Nephron (organoid): ENCODE measurements at regions not wholly inside any gene's neighbourhood (a gene's known extent, or its start where the extent isn't known, plus 50 kb on each side); places are given as distances from the start of the nearest gene placed in this dataset.

Experiments used
- H3K27ac Mint-ChIP-seq, 3 experiments: 2 replicates each; pipeline ENCODE4 v1.8.0; 2020; ENCODE audit warnings: mixed read lengths in 3 of 3, mild to moderate bottlenecking in 2 of 3, moderate library complexity in 1 of 3
- H3K27me3 Mint-ChIP-seq: 2 replicates; pipeline ENCODE4 v1.8.0; 2021; ENCODE audit warnings: low read depth, mild to moderate bottlenecking, moderate library complexity, mixed read lengths
- H3K36me3 Mint-ChIP-seq: 2 replicates; pipeline ENCODE4 v1.8.0; 2020; ENCODE audit warnings: low read depth, mixed read lengths
- H3K4me1 Mint-ChIP-seq: 2 replicates; pipeline ENCODE4 v1.8.0; 2020; ENCODE audit warnings: mixed read lengths
- H3K4me3 Mint-ChIP-seq, 3 experiments: 2 replicates each; pipeline ENCODE4 v1.8.0; 2020; ENCODE audit warnings: mild to moderate bottlenecking in 3 of 3, mixed read lengths in 3 of 3, moderate library complexity in 2 of 3
- H3K9me3 Mint-ChIP-seq: 2 replicates; pipeline ENCODE4 v1.8.0; 2020; ENCODE audit warnings: mixed read lengths
- CTCF ChIP-seq, 3 experiments: fragments of 200-600 bp; sonication (generic); IDR thresholded peaks; one replicate each; pipeline ENCODE4 v1.5.0; 2021; ENCODE audit warnings: antibody characterized with exemption in 3 of 3; ENCODE audit not compliant: unreplicated experiment in 3 of 3

- H3K27ac Mint-ChIP-seq: no peak overlapping the region
- H3K27me3 Mint-ChIP-seq: no peaks in the 10 kb centered on the region
- no peak for TF ChIP-seq CTCF (IDR thresholded peaks at IDR 0.05; ENCODE audit: unreplicated experiment in 3 of 3)
- peaks cover 12% of the 10 kb centered on the region for H3K9me3 Mint-ChIP-seq
- H3K36me3 Mint-ChIP-seq: no peaks in the 10 kb centered on the region
- no peak overlapping the region for H3K4me3 Mint-ChIP-seq
- H3K4me1 Mint-ChIP-seq: no peaks in the 10 kb centered on the region
These were observed 121.1 kb upstream of the PPP2R3A start for GRCh38 chr3:135844386-135844785.

GRCh38 chr3:135848051-135848450 is 117.5 kb upstream of the PPP2R3A start:
- Mint-ChIP-seq H3K4me1 (no peaks in the 10 kb centered on the region), H3K27me3 (no peaks in the 10 kb centered on the region), H3K4me3 (no peak overlapping the region), H3K36me3 (no peaks in the 10 kb centered on the region), H3K27ac (no peak overlapping the region), H3K9me3 (peaks cover 12% of the 10 kb centered on the region)
- TF ChIP-seq CTCF (IDR thresholded peaks at IDR 0.05; ENCODE audit: unreplicated experiment in 3 of 3): no peak

DNA sequence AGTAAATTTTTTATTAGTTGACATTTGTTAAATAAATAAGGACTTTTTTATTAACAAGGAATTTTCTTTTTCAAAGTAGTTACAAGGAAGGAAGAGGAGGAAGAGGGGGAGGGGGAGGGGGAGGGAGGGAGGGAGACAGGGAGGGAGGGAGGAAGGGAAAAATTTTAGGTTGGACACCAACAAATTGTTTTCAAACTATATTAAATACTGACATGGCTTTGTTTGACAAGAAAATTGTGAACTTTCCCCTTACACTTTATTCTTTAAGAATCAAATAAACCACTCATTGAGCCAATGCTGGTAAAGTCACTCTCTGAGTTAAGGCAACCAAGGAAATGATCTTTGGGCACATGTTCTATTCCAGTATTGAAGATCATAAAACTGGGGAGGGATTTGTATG is 115.7 kb upstream of the PPP2R3A start:
- H3K36me3 Mint-ChIP-seq: no peaks in the 10 kb centered on the region
- peaks cover 12% of the 10 kb centered on the region for H3K9me3 Mint-ChIP-seq
- no peaks in the 10 kb centered on the region for H3K4me1 Mint-ChIP-seq
- no peak overlapping the region for H3K4me3 Mint-ChIP-seq
- no peak overlapping the region for H3K27ac Mint-ChIP-seq
- no peak for TF ChIP-seq CTCF (IDR thresholded peaks at IDR 0.05; ENCODE audit: unreplicated experiment in 3 of 3)
- H3K27me3 Mint-ChIP-seq: no peaks in the 10 kb centered on the region

DNA sequence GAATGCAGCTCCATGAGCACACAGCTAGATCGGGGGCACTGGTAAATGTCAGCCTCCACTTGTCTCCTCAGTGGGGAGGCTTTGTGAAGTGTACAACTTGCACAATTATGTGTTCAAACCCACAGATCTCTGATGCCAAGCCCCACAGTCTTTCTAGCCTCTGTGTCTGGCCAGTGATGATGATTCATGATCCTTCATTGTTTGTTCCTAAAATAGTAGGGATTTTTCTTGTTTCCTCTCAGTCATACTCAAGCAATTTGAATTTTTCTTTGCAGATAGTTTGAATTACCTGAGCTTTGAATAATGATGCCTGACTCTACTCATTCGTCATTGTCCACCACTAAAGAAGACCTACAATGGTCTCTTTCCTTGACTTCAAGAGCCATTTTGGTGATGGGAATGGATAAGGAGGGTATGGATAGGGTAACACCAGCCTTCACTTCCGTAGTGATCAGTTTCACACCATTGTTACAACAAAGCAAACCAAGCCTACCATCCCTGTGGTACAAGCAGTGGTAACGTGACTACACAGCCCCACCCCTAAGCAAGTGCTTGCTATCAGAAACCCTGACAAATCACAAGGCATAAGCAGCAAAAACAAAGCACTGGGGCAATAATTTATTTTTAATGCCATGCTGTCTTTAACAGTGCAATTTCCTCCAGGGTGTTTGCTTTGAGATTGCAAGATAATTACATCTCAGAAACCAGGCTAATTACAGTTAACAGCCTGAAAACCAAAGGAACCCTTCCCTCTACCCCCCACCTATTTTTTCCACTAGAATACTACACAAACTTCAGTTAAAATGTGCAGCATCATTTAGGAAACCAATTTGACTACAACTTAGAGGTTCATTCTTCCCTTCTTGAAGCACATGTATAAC is 114.1 kb upstream of the PPP2R3A start:
- no peak overlapping the region for H3K27ac Mint-ChIP-seq
- H3K4me3 Mint-ChIP-seq: no peak overlapping the region
- no peaks in the 10 kb centered on the region for H3K27me3 Mint-ChIP-seq
- H3K4me1 Mint-ChIP-seq: no peaks in the 10 kb centered on the region
- H3K36me3 Mint-ChIP-seq: no peaks in the 10 kb centered on the region
- H3K9me3 Mint-ChIP-seq: peaks cover 9% of the 10 kb centered on the region
- no peak for TF ChIP-seq CTCF (IDR thresholded peaks at IDR 0.05; ENCODE audit: unreplicated experiment in 3 of 3)

DNA sequence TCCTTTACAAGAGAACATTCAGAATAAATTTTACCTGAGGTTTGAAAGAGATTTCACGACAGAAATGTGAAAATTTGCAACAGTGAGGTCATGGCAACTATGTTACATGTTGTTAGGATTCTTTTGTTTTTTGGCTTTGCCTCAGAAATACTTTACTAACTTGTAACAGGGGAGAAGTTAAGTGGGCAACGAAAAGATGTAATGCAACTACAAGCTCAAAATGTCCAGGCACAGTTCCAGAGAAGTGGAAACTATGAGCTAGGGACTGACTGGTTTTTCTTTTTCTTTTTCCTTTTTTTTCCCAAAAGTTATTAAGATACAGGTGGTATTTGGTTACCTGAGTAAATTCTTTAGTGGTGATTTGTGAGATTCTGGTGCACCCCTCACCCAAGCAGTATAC is 111.5 kb upstream of the PPP2R3A start:
- Mint-ChIP-seq H3K27me3 (peaks cover 3% of the 10 kb centered on the region), H3K36me3 (no peaks in the 10 kb centered on the region), H3K27ac (no peak overlapping the region), H3K4me1 (no peaks in the 10 kb centered on the region), H3K4me3 (no peak overlapping the region), H3K9me3 (no peaks in the 10 kb centered on the region)
- no peak for TF ChIP-seq CTCF (IDR thresholded peaks at IDR 0.05; ENCODE audit: unreplicated experiment in 3 of 3)

DNA sequence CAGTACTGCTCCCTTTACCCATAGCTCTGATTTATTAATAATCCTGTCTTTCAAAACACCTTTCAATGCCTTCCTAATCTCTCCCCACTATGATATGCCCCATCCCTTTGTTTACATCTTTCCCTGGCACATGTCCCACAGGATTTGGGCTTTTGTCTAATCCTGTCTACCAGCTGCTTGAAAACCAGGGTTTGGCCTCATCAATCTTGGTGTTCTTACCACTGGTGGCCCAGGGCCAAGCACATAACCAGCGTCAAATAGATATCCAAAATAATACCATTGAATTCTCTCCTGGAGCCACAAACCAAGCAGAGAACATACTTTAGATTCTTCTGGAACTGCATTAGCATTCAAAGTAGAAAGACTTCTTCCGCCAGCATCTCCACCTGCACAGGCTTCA is 104.8 kb upstream of the PPP2R3A start:
- H3K9me3 Mint-ChIP-seq: no peaks in the 10 kb centered on the region
- H3K36me3 Mint-ChIP-seq: no peaks in the 10 kb centered on the region
- H3K27me3 Mint-ChIP-seq: peaks cover 3% of the 10 kb centered on the region
- H3K4me1 Mint-ChIP-seq: peaks cover 4% of the 10 kb centered on the region
- no peak overlapping the region for H3K27ac Mint-ChIP-seq
- no peak overlapping the region for H3K4me3 Mint-ChIP-seq
- no peak for TF ChIP-seq CTCF (IDR thresholded peaks at IDR 0.05; ENCODE audit: unreplicated experiment in 3 of 3)
